ENCODE measurements at regions not wholly inside any gene's neighbourhood (a gene's known extent, or its start where the extent isn't known, plus 50 kb on each side); places are given as distances from the start of the nearest gene placed in this dataset.
"Not testable (repeated sequence)": the region's sequence is repeated elsewhere in the genome, so short reads cannot be mapped to it uniquely, and the experiment has no call there.

DNA sequence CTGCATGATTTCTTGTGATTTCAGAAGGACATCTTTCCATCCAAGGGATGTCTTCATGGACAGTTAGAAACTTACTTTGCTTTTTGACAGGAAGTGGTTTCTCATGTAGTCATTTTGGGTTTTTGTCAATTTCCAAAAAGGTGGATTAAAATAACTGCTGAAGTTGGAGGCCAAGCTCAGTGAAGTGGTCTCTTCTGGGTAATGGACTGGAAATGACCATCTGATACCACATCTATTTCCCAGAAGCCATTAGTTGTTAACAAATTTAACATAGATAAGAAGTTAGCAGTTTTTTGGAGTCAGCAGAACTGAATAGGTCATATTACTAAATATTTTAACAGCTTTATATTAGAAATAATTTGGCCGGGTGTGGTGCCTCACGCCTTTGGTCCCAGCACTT, 86.2 kb upstream of the MYO10 start:
- no peak for ATAC-seq
- no peak for TF ChIP-seq ISL1 (CRISPR knock-in tag; IDR thresholded peaks at IDR 0.05)
- TF ChIP-seq, protein P1, sequence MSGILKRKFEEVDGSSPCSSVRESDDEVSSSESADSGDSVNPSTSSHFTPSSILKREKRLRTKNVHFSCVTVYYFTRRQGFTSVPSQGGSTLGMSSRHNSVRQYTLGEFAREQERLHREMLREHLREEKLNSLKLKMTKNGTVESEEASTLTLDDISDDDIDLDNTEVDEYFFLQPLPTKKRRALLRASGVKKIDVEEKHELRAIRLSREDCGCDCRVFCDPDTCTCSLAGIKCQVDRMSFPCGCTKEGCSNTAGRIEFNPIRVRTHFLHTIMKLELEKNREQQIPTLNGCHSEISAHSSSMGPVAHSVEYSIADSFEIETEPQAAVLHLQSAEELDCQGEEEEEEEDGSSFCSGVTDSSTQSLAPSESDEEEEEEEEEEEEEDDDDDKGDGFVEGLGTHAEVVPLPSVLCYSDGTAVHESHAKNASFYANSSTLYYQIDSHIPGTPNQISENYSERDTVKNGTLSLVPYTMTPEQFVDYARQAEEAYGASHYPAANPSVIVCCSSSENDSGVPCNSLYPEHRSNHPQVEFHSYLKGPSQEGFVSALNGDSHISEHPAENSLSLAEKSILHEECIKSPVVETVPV (CRISPR knock-in tag; IDR thresholded peaks at IDR 0.05): no peak
- TF ChIP-seq ZNF8 (CRISPR knock-in tag; IDR thresholded peaks at IDR 0.05): no peak

- TF ChIP-seq PPARA (CRISPR knock-in tag; IDR thresholded peaks at IDR 0.05; ENCODE audit: borderline replicate concordance) (no peak), ARNTL (CRISPR knock-in tag; IDR thresholded peaks at IDR 0.05; ENCODE audit: borderline replicate concordance, low read depth) (no peak), ZFP30 (CRISPR knock-in tag; IDR thresholded peaks at IDR 0.05) (no peak), BACH2 (CRISPR knock-in tag; IDR thresholded peaks at IDR 0.05; ENCODE audit: borderline replicate concordance) (no peak), ZFP3 (CRISPR knock-in tag; IDR thresholded peaks at IDR 0.05) (no peak), ZNF70 (CRISPR knock-in tag; IDR thresholded peaks at IDR 0.05) (no peak), ZNF565 (CRISPR knock-in tag; conservative IDR thresholded peaks at IDR 0.05; ENCODE audit: low read depth) (no peak), OSR1 (CRISPR knock-in tag; IDR thresholded peaks at IDR 0.05) (no peak), ISL1 (CRISPR knock-in tag; IDR thresholded peaks at IDR 0.05) (no peak), SNAI2 (CRISPR knock-in tag; IDR thresholded peaks at IDR 0.05) (no peak), CSDC2 (CRISPR knock-in tag; IDR thresholded peaks at IDR 0.05) (no peak), TCF4 (CRISPR knock-in tag; IDR thresholded peaks at IDR 0.05; ENCODE audit: borderline replicate concordance) (no peak), CREB5 (CRISPR knock-in tag; IDR thresholded peaks at IDR 0.05; ENCODE audit: low read depth) (no peak), TOX (CRISPR knock-in tag; IDR thresholded peaks at IDR 0.05; ENCODE audit: borderline replicate concordance) (no peak), ESRRG (CRISPR knock-in tag; IDR thresholded peaks at IDR 0.05) (no peak), GLIS3 (CRISPR knock-in tag; IDR thresholded peaks at IDR 0.05) (no peak), ZC3H10 (CRISPR knock-in tag; IDR thresholded peaks at IDR 0.05) (no peak)
- TF ChIP-seq, protein P2, sequence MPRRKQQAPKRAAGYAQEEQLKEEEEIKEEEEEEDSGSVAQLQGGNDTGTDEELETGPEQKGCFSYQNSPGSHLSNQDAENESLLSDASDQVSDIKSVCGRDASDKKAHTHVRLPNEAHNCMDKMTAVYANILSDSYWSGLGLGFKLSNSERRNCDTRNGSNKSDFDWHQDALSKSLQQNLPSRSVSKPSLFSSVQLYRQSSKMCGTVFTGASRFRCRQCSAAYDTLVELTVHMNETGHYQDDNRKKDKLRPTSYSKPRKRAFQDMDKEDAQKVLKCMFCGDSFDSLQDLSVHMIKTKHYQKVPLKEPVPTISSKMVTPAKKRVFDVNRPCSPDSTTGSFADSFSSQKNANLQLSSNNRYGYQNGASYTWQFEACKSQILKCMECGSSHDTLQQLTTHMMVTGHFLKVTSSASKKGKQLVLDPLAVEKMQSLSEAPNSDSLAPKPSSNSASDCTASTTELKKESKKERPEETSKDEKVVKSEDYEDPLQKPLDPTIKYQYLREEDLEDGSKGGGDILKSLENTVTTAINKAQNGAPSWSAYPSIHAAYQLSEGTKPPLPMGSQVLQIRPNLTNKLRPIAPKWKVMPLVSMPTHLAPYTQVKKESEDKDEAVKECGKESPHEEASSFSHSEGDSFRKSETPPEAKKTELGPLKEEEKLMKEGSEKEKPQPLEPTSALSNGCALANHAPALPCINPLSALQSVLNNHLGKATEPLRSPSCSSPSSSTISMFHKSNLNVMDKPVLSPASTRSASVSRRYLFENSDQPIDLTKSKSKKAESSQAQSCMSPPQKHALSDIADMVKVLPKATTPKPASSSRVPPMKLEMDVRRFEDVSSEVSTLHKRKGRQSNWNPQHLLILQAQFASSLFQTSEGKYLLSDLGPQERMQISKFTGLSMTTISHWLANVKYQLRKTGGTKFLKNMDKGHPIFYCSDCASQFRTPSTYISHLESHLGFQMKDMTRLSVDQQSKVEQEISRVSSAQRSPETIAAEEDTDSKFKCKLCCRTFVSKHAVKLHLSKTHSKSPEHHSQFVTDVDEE (CRISPR knock-in tag; IDR thresholded peaks at IDR 0.05): no peak
- TF ChIP-seq, protein P3, sequence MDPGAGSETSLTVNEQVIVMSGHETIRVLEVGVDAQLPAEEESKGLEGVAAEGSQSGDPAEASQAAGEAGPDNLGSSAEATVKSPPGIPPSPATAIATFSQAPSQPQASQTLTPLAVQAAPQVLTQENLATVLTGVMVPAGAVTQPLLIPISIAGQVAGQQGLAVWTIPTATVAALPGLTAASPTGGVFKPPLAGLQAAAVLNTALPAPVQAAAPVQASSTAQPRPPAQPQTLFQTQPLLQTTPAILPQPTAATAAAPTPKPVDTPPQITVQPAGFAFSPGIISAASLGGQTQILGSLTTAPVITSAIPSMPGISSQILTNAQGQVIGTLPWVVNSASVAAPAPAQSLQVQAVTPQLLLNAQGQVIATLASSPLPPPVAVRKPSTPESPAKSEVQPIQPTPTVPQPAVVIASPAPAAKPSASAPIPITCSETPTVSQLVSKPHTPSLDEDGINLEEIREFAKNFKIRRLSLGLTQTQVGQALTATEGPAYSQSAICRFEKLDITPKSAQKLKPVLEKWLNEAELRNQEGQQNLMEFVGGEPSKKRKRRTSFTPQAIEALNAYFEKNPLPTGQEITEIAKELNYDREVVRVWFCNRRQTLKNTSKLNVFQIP (CRISPR knock-in tag; IDR thresholded peaks at IDR 0.05; ENCODE audit: borderline replicate concordance, low read depth): no peak
- TF ChIP-seq, protein P1 (CRISPR knock-in tag; IDR thresholded peaks at IDR 0.05): no peak
- peak; percentile 84 for ATAC-seq
Measured at GRCh38 chr5:17024686-17025180, 88.6 kb upstream of the MYO10 start.

DNA sequence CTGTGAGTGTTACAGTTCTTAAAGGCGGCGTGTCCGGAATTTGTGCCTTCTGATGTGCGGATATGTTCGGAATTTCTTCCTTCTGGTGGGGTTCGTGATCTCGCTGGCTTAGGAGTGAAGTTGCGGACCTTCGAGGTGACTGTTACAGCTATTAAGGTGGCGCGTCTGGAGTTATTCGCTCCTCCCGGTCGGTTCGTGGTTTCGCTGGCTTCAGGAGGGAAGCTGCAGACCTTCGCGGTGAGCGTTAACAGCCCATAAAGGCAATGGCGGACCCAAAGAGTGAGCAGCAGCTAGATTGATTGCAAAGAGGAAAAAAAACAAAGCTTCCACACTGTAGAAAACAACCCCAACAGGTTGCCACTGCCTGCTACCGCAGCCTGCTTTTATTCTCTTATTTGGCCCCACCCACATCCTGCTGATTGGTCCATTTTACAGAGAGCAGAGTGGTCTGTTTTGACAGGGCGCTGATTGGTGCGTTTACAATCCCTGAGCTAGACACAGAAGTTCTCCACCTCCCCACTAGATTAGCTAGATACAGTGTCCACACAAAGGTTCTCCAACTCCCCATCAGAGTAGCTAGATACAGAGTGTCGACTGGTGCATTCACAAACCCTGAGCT, 95.7 kb upstream of the MYO10 start:
- not testable (repeated sequence) for ATAC-seq

GRCh38 chr5:17032314-17032985, 96.4 kb upstream of the MYO10 start:
- ATAC-seq: not testable (repeated sequence)

DNA sequence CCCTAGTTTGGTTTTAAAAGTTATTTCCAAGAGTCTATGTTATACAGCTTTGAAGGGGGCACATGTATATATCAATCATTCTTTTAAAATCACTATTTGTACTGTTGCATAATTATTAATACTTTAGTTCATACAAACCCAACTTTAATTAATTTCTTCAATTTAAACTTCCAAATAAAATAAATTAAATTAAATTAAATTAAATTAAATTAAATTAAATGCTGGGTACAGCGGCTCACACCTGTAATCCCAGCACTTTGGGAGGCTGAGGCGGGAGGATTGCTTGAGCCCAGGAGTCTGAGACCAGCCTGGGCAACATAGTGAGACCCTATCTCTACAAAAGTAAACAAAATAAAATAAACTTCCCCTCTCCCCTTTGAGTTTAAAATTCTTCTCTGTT, 98.9 kb upstream of the MYO10 start:
- not testable (repeated sequence) for ATAC-seq
